ENCODE measurements at regions not wholly inside any gene's neighbourhood (a gene's known extent, or its start where the extent isn't known, plus 50 kb on each side); places are given as distances from the start of the nearest gene placed in this dataset.

DNA sequence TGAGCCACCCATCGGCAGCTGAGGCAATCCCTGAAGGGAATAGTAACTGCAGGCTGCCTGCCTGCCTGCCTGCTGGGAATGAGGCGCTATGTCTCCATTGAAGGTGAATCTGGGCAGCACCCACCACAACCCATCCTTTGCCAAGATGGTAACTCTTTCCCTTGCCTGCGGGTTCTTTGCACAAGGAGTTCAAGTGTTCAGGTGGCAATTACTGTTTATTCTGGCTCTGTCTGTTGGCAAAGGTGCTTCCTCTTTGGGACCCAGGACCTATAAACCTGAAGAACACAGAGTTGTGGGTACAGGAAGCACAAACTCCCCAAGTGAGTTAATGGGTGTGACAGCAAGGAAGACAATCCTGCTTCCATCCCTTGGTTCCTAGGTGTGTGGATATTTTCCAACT is 448.1 kb upstream of the ZNF507 start:
- Histone ChIP-seq H3K79me2 (ENCODE audit: insufficient read depth, low read depth, low read length) (no peaks in the 10 kb centered on the region), H3K4me2 (ENCODE audit: low read length) (no peak overlapping the region), H3K36me3 (ENCODE audit: insufficient read depth, low read length) (no peaks in the 10 kb centered on the region), H2AFZ (ENCODE audit: low read length) (no peak overlapping the region), H3K9me2 (ENCODE audit: insufficient read depth, low read length) (no peaks in the 10 kb centered on the region), H3K27ac (ENCODE audit: low read depth, low read length, poor library complexity, severe bottlenecking) (no peak overlapping the region), H3K4me3 (ENCODE audit: low read depth, low read length, poor library complexity, severe bottlenecking) (no peak overlapping the region), H4K20me1 (ENCODE audit: insufficient read depth, low read length) (no peaks in the 10 kb centered on the region), H3K9me3 (ENCODE audit: low read length) (no peaks in the 10 kb centered on the region), H3K4me1 (ENCODE audit: insufficient read depth, low read length, poor library complexity, severe bottlenecking) (no peaks in the 10 kb centered on the region)
- CTCF ChIA-PET (ENCODE audit: unreplicated experiment), result no interaction called here
- BruUV-seq (replicated peaks), result no TSS peak
- TF ChIP-seq, protein P1, sequence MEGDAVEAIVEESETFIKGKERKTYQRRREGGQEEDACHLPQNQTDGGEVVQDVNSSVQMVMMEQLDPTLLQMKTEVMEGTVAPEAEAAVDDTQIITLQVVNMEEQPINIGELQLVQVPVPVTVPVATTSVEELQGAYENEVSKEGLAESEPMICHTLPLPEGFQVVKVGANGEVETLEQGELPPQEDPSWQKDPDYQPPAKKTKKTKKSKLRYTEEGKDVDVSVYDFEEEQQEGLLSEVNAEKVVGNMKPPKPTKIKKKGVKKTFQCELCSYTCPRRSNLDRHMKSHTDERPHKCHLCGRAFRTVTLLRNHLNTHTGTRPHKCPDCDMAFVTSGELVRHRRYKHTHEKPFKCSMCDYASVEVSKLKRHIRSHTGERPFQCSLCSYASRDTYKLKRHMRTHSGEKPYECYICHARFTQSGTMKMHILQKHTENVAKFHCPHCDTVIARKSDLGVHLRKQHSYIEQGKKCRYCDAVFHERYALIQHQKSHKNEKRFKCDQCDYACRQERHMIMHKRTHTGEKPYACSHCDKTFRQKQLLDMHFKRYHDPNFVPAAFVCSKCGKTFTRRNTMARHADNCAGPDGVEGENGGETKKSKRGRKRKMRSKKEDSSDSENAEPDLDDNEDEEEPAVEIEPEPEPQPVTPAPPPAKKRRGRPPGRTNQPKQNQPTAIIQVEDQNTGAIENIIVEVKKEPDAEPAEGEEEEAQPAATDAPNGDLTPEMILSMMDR (conservative IDR thresholded peaks at IDR 0.05; ENCODE audit: low read length), result no peak
- TF ChIP-seq EZH2phosphoT487 (IDR thresholded peaks at IDR 0.05; ENCODE audit: borderline replicate concordance, low read depth, low read length), result no peak
- intact Hi-C loops (cut with micrococcal nuclease; ENCODE audit: unreplicated experiment), result no loop called here
- POLR2A ChIA-PET, result no interaction called here
- no peak for DNase-seq (ENCODE audit: low spot score)

DNA sequence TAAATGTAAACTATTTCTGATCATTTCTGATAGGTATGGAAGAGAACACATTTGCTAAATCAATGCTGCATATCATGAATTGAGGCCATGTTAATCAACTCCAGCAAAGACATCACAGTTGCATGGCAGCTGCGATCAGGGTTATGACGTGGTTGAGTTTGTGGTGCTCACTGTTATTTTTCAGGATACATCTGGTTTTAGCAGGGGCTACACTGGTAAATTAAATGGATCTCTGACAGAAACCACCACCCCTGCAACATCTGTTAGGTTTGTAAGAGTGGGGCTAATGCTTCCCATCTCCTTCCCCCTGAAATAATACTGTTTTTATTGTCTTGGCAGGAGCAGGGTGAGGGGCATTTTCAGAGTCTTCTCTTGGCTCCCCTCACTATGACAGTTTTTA is 444.4 kb upstream of the ZNF507 start:
- TF ChIP-seq, protein P1 (conservative IDR thresholded peaks at IDR 0.05; ENCODE audit: low read length), result no peak
- TF ChIP-seq EZH2phosphoT487 (IDR thresholded peaks at IDR 0.05; ENCODE audit: borderline replicate concordance, low read depth, low read length), result no peak
- no TSS peak for BruUV-seq (replicated peaks)
- H3K36me3 ChIP-seq (ENCODE audit: insufficient read depth, low read length), result no peaks in the 10 kb centered on the region
- H4K20me1 ChIP-seq (ENCODE audit: insufficient read depth, low read length), result no peaks in the 10 kb centered on the region
- H3K4me3 ChIP-seq (ENCODE audit: low read depth, low read length, poor library complexity, severe bottlenecking), result no peak overlapping the region
- H3K9me2 ChIP-seq (ENCODE audit: insufficient read depth, low read length), result no peaks in the 10 kb centered on the region
- no peak overlapping the region for H2AFZ ChIP-seq (ENCODE audit: low read length)
- no peaks in the 10 kb centered on the region for H3K4me1 ChIP-seq (ENCODE audit: insufficient read depth, low read length, poor library complexity, severe bottlenecking)
- H3K4me2 ChIP-seq (ENCODE audit: low read length), result no peak overlapping the region
- DNase-seq (ENCODE audit: low spot score), result no peak
- ChIA-PET CTCF (ENCODE audit: unreplicated experiment) (no interaction called here), POLR2A (no interaction called here)
- intact Hi-C loops (cut with micrococcal nuclease; ENCODE audit: unreplicated experiment), result no loop called here
- no peaks in the 10 kb centered on the region for H3K9me3 ChIP-seq (ENCODE audit: low read length)
- H3K27ac ChIP-seq (ENCODE audit: low read depth, low read length, poor library complexity, severe bottlenecking), result no peak overlapping the region
- H3K79me2 ChIP-seq (ENCODE audit: insufficient read depth, low read depth, low read length), result no peaks in the 10 kb centered on the region

DNA sequence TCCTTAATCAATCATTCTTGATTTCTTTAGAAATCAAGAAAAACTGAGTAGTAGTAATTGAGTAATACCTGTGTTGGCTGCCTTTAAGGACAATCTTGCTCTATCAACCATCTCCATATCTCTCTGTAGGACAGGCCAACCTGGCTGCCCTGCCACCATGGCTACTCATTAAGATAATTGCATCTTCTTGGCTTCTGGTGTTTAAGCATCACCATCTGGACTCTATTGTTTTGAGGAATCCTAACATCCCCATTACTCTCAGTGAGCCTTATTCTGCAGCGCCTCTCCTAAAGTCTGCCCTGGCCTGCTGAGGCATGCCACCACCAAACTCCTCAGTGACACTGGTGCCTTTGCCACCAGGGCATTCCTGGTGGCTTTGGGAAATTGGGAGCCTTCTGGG is 442.6 kb upstream of the ZNF507 start:
- CTCF ChIA-PET (ENCODE audit: unreplicated experiment), result no interaction called here
- Histone ChIP-seq H3K27ac (ENCODE audit: low read depth, low read length, poor library complexity, severe bottlenecking) (no peak overlapping the region), H3K9me2 (ENCODE audit: insufficient read depth, low read length) (no peaks in the 10 kb centered on the region), H4K20me1 (ENCODE audit: insufficient read depth, low read length) (no peaks in the 10 kb centered on the region), H3K4me1 (ENCODE audit: insufficient read depth, low read length, poor library complexity, severe bottlenecking) (no peaks in the 10 kb centered on the region), H3K4me3 (ENCODE audit: low read depth, low read length, poor library complexity, severe bottlenecking) (no peak overlapping the region), H3K79me2 (ENCODE audit: insufficient read depth, low read depth, low read length) (no peaks in the 10 kb centered on the region), H3K36me3 (ENCODE audit: insufficient read depth, low read length) (no peaks in the 10 kb centered on the region), H3K4me2 (ENCODE audit: low read length) (no peak overlapping the region), H3K9me3 (ENCODE audit: low read length) (no peaks in the 10 kb centered on the region), H2AFZ (ENCODE audit: low read length) (no peak overlapping the region)
- intact Hi-C loops (cut with micrococcal nuclease; ENCODE audit: unreplicated experiment), result no loop called here
- DNase-seq (ENCODE audit: low spot score), result no peak
- BruUV-seq (replicated peaks), result no TSS peak
- no peak for TF ChIP-seq EZH2phosphoT487 (IDR thresholded peaks at IDR 0.05; ENCODE audit: borderline replicate concordance, low read depth, low read length)
- TF ChIP-seq, protein P1 (conservative IDR thresholded peaks at IDR 0.05; ENCODE audit: low read length), result no peak
- POLR2A ChIA-PET, result no interaction called here
